Type B pancreatic cell (in vitro differentiated cells): ENCODE measurements at regions not wholly inside any gene's neighbourhood (a gene's known extent, or its start where the extent isn't known, plus 50 kb on each side); places are given as distances from the start of the nearest gene placed in this dataset.
A peak's percentile ranks its signal among the peaks of the same experiment; 100 is the strongest.

Experiments used
- DNase-seq: peaks from one replicate; pipeline ENCODE4 v3.0.0; 2021; ENCODE audit warnings: mixed read lengths; ENCODE audit not compliant: unreplicated experiment; ENCODE audit errors: extremely low spot score
- H3K27ac Mint-ChIP-seq: 2 replicates; pipeline ENCODE4 v1.8.0; 2021; ENCODE audit warnings: mild to moderate bottlenecking, mixed read lengths
- H3K27me3 Mint-ChIP-seq: 2 replicates; pipeline ENCODE4 v1.8.0; 2021; ENCODE audit warnings: mixed read lengths
- H3K36me3 Mint-ChIP-seq: 2 replicates; pipeline ENCODE4 v1.8.0; 2021; ENCODE audit warnings: mixed read lengths
- H3K4me1 Mint-ChIP-seq: one replicate; pipeline ENCODE4 v1.8.0; 2021; ENCODE audit warnings: mixed read lengths; ENCODE audit not compliant: unreplicated experiment
- H3K4me3 Mint-ChIP-seq: 2 replicates; pipeline ENCODE4 v1.8.0; 2021; ENCODE audit warnings: mild to moderate bottlenecking, mixed read lengths
- H3K9me3 Mint-ChIP-seq: 2 replicates; pipeline ENCODE4 v1.8.0; 2021; ENCODE audit warnings: mixed read lengths
- TF ChIP-seq, protein P1 (sequence below): fragments of 200-600 bp; sonication (generic); conservative IDR thresholded peaks from 2 replicates; pipeline ENCODE4 v1.5.0; 2021; ENCODE audit warnings: antibody characterized with exemption, mild to moderate bottlenecking

DNA sequence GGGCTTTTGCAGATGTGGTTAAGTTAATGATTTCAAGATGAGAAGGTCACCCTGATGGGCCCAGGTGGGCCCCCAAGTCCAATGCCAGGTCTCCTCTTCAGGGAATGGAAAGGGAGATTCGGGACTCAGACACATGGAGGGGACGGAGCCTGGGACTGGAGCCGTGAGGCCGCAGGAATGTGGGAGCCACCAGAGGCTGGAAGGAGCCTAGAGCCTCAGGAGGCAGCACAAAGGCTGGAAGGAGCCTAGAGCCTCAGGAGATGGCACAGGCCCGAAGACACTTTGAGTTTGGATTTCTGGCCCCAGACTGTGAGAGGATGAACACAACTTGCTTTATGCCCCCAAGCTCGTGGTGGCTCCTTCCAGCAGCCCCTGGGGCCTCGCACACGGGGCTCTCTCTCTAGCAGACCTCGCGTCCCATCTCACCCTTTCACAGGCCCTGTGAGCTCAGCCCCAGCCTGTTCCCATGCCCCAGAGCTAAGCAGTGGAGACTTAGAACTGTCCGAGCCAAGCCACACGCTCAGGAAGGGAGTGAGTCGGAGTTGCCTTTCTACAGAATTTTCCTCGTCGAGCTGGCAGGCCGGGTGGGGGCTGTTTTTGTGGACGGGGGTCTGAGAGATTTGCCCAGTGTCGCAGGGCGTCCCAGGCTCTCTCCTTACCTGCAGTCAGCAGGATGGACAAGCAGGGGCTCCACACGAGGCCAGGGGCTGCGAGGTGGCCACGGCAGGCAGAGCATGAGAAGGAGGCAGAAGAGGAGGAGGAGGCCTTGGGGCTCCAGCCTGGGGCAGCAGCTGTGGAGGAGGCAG is 937.6 kb downstream of the BRD1 start:
- Mint-ChIP-seq H3K27ac (no peak overlapping the region), H3K4me1 (no peaks in the 10 kb centered on the region), H3K36me3 (no peaks in the 10 kb centered on the region), H3K9me3 (no peaks in the 10 kb centered on the region), H3K4me3 (no peak overlapping the region), H3K27me3 (peaks cover 11% of the 10 kb centered on the region)
- TF ChIP-seq, protein P1, sequence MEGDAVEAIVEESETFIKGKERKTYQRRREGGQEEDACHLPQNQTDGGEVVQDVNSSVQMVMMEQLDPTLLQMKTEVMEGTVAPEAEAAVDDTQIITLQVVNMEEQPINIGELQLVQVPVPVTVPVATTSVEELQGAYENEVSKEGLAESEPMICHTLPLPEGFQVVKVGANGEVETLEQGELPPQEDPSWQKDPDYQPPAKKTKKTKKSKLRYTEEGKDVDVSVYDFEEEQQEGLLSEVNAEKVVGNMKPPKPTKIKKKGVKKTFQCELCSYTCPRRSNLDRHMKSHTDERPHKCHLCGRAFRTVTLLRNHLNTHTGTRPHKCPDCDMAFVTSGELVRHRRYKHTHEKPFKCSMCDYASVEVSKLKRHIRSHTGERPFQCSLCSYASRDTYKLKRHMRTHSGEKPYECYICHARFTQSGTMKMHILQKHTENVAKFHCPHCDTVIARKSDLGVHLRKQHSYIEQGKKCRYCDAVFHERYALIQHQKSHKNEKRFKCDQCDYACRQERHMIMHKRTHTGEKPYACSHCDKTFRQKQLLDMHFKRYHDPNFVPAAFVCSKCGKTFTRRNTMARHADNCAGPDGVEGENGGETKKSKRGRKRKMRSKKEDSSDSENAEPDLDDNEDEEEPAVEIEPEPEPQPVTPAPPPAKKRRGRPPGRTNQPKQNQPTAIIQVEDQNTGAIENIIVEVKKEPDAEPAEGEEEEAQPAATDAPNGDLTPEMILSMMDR = no peak
- DNase-seq = peak; percentile 48

DNA sequence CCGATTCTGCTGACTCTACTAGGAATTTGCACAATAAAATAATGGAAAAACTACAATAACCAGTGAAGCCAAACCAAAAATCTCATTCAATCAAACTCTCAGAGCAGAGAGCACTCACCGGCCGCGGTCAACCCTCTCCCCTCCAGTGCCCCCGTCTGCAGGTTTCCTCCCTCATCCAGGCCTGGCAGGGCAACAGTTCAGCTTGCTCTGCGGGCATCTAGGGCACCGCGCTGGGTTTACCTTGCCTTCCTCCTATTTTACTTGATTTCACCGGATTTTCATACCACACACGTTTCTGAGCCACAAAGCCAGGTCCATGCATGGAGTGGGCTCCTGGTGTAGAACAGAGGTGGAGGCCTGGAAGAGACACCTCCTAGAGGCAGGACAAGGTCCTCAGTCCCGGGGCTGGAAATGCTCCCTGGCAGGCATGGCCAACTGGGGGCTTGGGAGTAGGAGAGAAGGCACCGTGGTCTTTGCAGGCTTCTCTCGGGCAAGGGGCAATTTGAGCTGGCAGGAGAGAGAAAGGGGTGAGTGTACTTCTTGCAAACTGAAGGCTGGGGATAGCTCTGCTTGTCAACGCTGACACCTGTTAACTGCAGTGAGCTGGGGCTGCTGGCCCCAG is 938.4 kb downstream of the BRD1 start:
- peaks cover 10% of the 10 kb centered on the region for H3K27me3 Mint-ChIP-seq
- TF ChIP-seq, protein P1 = no peak
- H3K9me3 Mint-ChIP-seq = no peaks in the 10 kb centered on the region
- DNase-seq = peak; percentile 44
- H3K4me3 Mint-ChIP-seq = no peak overlapping the region
- no peak overlapping the region for H3K27ac Mint-ChIP-seq
- no peaks in the 10 kb centered on the region for H3K4me1 Mint-ChIP-seq
- no peaks in the 10 kb centered on the region for H3K36me3 Mint-ChIP-seq

DNA sequence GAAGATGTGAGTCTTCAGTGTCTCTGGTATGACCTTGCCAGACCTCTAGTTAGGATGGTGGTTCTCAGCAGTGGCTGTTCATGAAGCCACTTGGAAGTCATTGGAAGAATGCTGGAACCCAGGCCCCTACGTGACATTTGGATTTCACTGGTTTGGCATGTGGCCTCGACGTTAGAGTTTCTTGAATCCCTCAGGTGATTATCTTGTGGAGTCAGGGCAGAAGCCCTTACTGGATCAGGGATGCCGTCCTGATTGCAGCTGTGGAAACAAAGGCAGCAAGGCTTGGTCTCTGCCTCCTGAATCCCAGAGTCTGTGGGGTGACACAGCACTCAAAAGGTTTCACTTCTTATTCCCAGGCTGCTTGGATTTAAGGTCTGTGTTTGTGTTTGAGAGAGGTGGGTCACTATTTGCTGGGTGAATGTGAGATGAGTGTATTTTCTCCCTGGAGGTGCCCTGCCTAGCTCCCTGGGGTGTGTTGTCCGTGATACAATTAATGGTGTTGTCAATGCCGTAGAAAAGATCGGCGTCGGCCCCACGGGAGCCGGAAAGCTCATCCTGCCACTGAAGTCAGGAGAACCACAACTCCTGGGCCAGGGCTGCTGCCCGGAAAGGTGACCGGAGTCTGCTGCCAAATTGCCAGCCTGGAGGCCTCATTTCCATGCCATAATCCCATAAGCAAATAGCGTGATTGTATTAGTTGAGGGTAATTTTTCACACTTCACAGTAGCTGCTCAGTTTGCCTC is 939.0 kb downstream of the BRD1 start:
- TF ChIP-seq, protein P1 = no peak
- DNase-seq = peak; percentile 31
- no peaks in the 10 kb centered on the region for H3K9me3 Mint-ChIP-seq
- H3K4me1 Mint-ChIP-seq = no peaks in the 10 kb centered on the region
- H3K4me3 Mint-ChIP-seq = no peak overlapping the region
- H3K36me3 Mint-ChIP-seq = no peaks in the 10 kb centered on the region
- H3K27ac Mint-ChIP-seq = no peak overlapping the region
- peaks cover 9% of the 10 kb centered on the region for H3K27me3 Mint-ChIP-seq

DNA sequence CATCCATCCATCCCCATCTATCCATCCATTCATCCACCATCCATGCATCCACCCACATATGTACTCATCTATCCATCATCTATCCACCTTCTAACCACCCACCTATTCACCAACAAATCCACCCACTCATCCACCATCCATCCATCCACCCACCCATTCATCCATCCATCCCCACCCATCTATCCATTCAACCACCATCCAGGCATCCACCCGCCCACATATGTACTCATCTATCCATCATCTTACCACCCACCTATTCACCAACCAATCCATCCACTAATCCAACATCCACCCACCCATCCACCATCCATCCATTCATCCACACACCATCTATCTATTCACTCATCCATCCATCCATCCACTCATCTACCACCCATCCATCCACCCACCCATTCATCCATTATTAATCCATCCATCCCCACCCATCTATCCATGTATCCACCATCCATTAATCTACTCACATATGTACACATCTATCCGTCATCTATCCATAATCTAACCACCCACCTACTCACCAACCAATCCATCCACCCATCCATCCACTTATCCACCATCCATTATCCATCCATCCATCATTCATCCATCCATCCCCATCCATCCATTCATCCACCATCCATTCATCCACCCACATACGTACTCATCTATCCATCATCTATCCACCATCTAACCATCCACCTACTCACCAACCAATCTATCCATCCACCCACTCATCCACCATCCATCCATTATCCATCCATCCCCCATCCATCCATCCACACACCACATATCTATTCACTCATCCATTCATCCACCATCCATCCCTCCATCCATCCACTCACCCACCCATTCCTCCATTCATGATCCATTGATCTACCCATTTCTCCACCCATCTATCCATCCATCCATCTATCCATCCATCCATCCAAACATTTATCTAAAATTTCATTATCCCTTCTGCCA is 940.0 kb downstream of the BRD1 start:
- no peaks in the 10 kb centered on the region for H3K36me3 Mint-ChIP-seq
- no peak for DNase-seq
- no peak overlapping the region for H3K27ac Mint-ChIP-seq
- no peaks in the 10 kb centered on the region for H3K9me3 Mint-ChIP-seq
- TF ChIP-seq, protein P1 = no peak
- H3K27me3 Mint-ChIP-seq = peaks cover 9% of the 10 kb centered on the region
- H3K4me1 Mint-ChIP-seq = no peaks in the 10 kb centered on the region
- H3K4me3 Mint-ChIP-seq = no peak overlapping the region
